ENCODE measurements at regions not wholly inside any gene's neighbourhood (a gene's known extent, or its start where the extent isn't known, plus 50 kb on each side); places are given as distances from the start of the nearest gene placed in this dataset.

- Mint-ChIP-seq H3K4me1 (ENCODE audit: unreplicated experiment) (no peaks in the 10 kb centered on the region), H3K27ac (ENCODE audit: unreplicated experiment) (no peak overlapping the region), H3K4me3 (ENCODE audit: unreplicated experiment) (no peak overlapping the region), H3K27me3 (ENCODE audit: unreplicated experiment) (no peaks in the 10 kb centered on the region), H3K9me3 (ENCODE audit: unreplicated experiment) (no peaks in the 10 kb centered on the region), H3K36me3 (ENCODE audit: low read depth, unreplicated experiment) (no peaks in the 10 kb centered on the region)
- DNase-seq (ENCODE audit: low spot score): no peak
- no peak for TF ChIP-seq CTCF (IDR thresholded peaks at IDR 0.05; ENCODE audit: unreplicated experiment)
Observed at GRCh38 chr4:138021139-138021830, 220.9 kb downstream of the SLC7A11 start.

DNA sequence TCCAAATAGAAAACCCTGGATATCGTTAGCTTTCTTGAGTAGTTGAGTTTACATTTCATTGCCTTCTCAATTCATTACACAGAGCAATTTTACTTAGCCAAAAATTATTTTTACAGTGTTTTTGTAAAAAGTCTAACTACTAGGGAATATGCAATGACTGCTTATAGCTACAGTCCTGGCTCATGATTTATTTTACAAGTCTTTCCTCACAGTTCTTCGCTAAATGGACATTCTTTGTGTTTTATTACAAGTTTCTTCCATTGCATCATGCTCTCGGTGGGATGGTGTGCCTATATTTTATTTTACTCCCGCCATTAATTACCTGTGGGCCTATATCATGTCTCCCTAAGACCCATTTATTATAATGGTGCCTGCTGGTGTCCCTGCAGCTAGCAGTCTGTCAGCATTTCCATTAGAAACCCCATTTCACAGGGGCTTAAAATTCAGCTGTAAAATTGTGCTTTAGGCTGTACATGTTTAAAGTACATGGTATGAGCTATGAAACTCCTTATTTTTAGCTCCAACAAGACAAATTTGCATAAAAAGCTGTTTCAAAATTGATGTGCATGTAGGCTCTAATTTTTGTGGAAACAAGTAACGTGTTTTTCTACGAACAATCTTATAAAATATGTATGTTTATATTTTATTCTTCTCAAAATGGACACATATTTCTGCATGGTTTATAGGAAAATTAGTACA lies 227.4 kb downstream of the SLC7A11 start:
- TF ChIP-seq CTCF (IDR thresholded peaks at IDR 0.05; ENCODE audit: unreplicated experiment): no peak
- no peaks in the 10 kb centered on the region for H3K4me1 Mint-ChIP-seq (ENCODE audit: unreplicated experiment)
- H3K27ac Mint-ChIP-seq (ENCODE audit: unreplicated experiment): no peak overlapping the region
- no peak overlapping the region for H3K4me3 Mint-ChIP-seq (ENCODE audit: unreplicated experiment)
- no peak for DNase-seq (ENCODE audit: low spot score)
- H3K9me3 Mint-ChIP-seq (ENCODE audit: unreplicated experiment): no peaks in the 10 kb centered on the region
- no peaks in the 10 kb centered on the region for H3K27me3 Mint-ChIP-seq (ENCODE audit: unreplicated experiment)
- no peaks in the 10 kb centered on the region for H3K36me3 Mint-ChIP-seq (ENCODE audit: low read depth, unreplicated experiment)

GRCh38 chr4:138013625-138014024 lies 228.5 kb downstream of the SLC7A11 start:
- no peaks in the 10 kb centered on the region for H3K36me3 Mint-ChIP-seq (ENCODE audit: low read depth, unreplicated experiment)
- H3K9me3 Mint-ChIP-seq (ENCODE audit: unreplicated experiment): no peaks in the 10 kb centered on the region
- no peak overlapping the region for H3K4me3 Mint-ChIP-seq (ENCODE audit: unreplicated experiment)
- no peak overlapping the region for H3K27ac Mint-ChIP-seq (ENCODE audit: unreplicated experiment)
- H3K4me1 Mint-ChIP-seq (ENCODE audit: unreplicated experiment): no peaks in the 10 kb centered on the region
- no peak for TF ChIP-seq CTCF (IDR thresholded peaks at IDR 0.05; ENCODE audit: unreplicated experiment)
- DNase-seq (ENCODE audit: low spot score): no peak
- no peaks in the 10 kb centered on the region for H3K27me3 Mint-ChIP-seq (ENCODE audit: unreplicated experiment)

- H3K9me3 Mint-ChIP-seq (ENCODE audit: unreplicated experiment): no peaks in the 10 kb centered on the region
- H3K36me3 Mint-ChIP-seq (ENCODE audit: low read depth, unreplicated experiment): no peaks in the 10 kb centered on the region
- H3K27ac Mint-ChIP-seq (ENCODE audit: unreplicated experiment): no peak overlapping the region
- H3K27me3 Mint-ChIP-seq (ENCODE audit: unreplicated experiment): no peaks in the 10 kb centered on the region
- DNase-seq (ENCODE audit: low spot score): no peak
- no peaks in the 10 kb centered on the region for H3K4me1 Mint-ChIP-seq (ENCODE audit: unreplicated experiment)
- no peak overlapping the region for H3K4me3 Mint-ChIP-seq (ENCODE audit: unreplicated experiment)
- TF ChIP-seq CTCF (IDR thresholded peaks at IDR 0.05; ENCODE audit: unreplicated experiment): no peak
Observed at GRCh38 chr4:138010639-138011038, 231.5 kb downstream of the SLC7A11 start.

- no peaks in the 10 kb centered on the region for H3K9me3 Mint-ChIP-seq (ENCODE audit: unreplicated experiment)
- no peaks in the 10 kb centered on the region for H3K36me3 Mint-ChIP-seq (ENCODE audit: low read depth, unreplicated experiment)
- H3K27me3 Mint-ChIP-seq (ENCODE audit: unreplicated experiment): no peaks in the 10 kb centered on the region
- no peak overlapping the region for H3K4me3 Mint-ChIP-seq (ENCODE audit: unreplicated experiment)
- no peaks in the 10 kb centered on the region for H3K4me1 Mint-ChIP-seq (ENCODE audit: unreplicated experiment)
- H3K27ac Mint-ChIP-seq (ENCODE audit: unreplicated experiment): no peak overlapping the region
- TF ChIP-seq CTCF (IDR thresholded peaks at IDR 0.05; ENCODE audit: unreplicated experiment): peak; percentile 75
- DNase-seq (ENCODE audit: low spot score): no peak
Observed at GRCh38 chr4:138007572-138007971, 234.6 kb downstream of the SLC7A11 start.
